HFF-Myc (cell line): ENCODE measurements at regions not wholly inside any gene's neighbourhood (a gene's known extent, or its start where the extent isn't known, plus 50 kb on each side); places are given as distances from the start of the nearest gene placed in this dataset.

ENCODE experiments used
- DNase-seq: peaks from one replicate; pipeline ENCODE4 v3.0.0-alpha.2; 2011; ENCODE audit warnings: low read depth; ENCODE audit errors: extremely low read depth
- H3K4me3 ChIP-seq: replicated peaks from 2 replicates; pipeline ENCODE4 v1.5.1; 2011; ENCODE audit warnings: low read depth, mild to moderate bottlenecking, control low read depth, low read length
- CTCF ChIP-seq: IDR thresholded peaks from 2 replicates; pipeline ENCODE4 v1.5.1; 2012; ENCODE audit warnings: mild to moderate bottlenecking, low read depth, low read length, control low read depth; ENCODE audit errors: missing control alignments

- no peak for TF ChIP-seq CTCF
- no peak overlapping the region for H3K4me3 ChIP-seq
- DNase-seq: no peak
These were observed 183.0 kb downstream of the GBA3 start for GRCh38 chr4:22875587-22876257.

GRCh38 chr4:22874334-22874912, 181.7 kb downstream of the GBA3 start:
- TF ChIP-seq CTCF: no peak

GRCh38 chr4:22873899-22874298, 181.2 kb downstream of the GBA3 start:
- no peak for TF ChIP-seq CTCF
- DNase-seq: no peak
- H3K4me3 ChIP-seq: no peak overlapping the region

More at GRCh38 chr4:22874334-22874912, 181.7 kb downstream of the GBA3 start:
- no peak for DNase-seq
- no peak overlapping the region for H3K4me3 ChIP-seq

GRCh38 chr4:22870847-22871449, 178.2 kb downstream of the GBA3 start:
- no peak overlapping the region for H3K4me3 ChIP-seq
- DNase-seq: no peak
- no peak for TF ChIP-seq CTCF

- no peak for DNase-seq
- H3K4me3 ChIP-seq: no peak overlapping the region
- TF ChIP-seq CTCF: no peak
These were observed 176.5 kb downstream of the GBA3 start for GRCh38 chr4:22869235-22869634.
